ENCODE measurements at regions not wholly inside any gene's neighbourhood (a gene's known extent, or its start where the extent isn't known, plus 50 kb on each side); places are given as distances from the start of the nearest gene placed in this dataset.

- DNase-seq (ENCODE audit: low spot score), result no peak
These were observed 336.6 kb downstream of the EN1 start for GRCh38 chr2:118510807-118511206.

GRCh38 chr2:118509319-118510004 is 338.0 kb downstream of the EN1 start:
- no peak for DNase-seq (ENCODE audit: low spot score)

- DNase-seq (ENCODE audit: low spot score), result no peak
These were observed 339.2 kb downstream of the EN1 start for GRCh38 chr2:118508282-118508681.

- DNase-seq (ENCODE audit: low spot score), result no peak
These were observed 342.0 kb downstream of the EN1 start for GRCh38 chr2:118505436-118505835.

GRCh38 chr2:118502106-118502505 is 345.3 kb downstream of the EN1 start:
- DNase-seq (ENCODE audit: low spot score), result no peak

- DNase-seq (ENCODE audit: low spot score), result no peak
These were observed 348.5 kb downstream of the EN1 start for GRCh38 chr2:118498943-118499342.

- DNase-seq (ENCODE audit: low spot score), result no peak
These were observed 350.4 kb downstream of the EN1 start for GRCh38 chr2:118496870-118497611.

GRCh38 chr2:118496467-118496866 is 351.0 kb downstream of the EN1 start:
- DNase-seq (ENCODE audit: low spot score), result no peak

GRCh38 chr2:118495290-118495689 is 352.2 kb downstream of the EN1 start:
- no peak for DNase-seq (ENCODE audit: low spot score)

GRCh38 chr2:118493213-118493612 is 354.2 kb downstream of the EN1 start:
- DNase-seq (ENCODE audit: low spot score), result no peak

- peak; percentile 6 for DNase-seq (ENCODE audit: low spot score)
These were observed 355.1 kb downstream of the EN1 start for GRCh38 chr2:118492335-118492734.

GRCh38 chr2:118490330-118490729 is 357.1 kb downstream of the EN1 start:
- no peak for DNase-seq (ENCODE audit: low spot score)

- no peak for DNase-seq (ENCODE audit: low spot score)
These were observed 357.6 kb downstream of the EN1 start for GRCh38 chr2:118489712-118490299.

GRCh38 chr2:118481299-118481698 is 366.1 kb downstream of the EN1 start:
- no peak for DNase-seq (ENCODE audit: low spot score)

- DNase-seq (ENCODE audit: low spot score), result no peak
These were observed 368.4 kb downstream of the EN1 start for GRCh38 chr2:118479020-118479419.

GRCh38 chr2:118477111-118477862 is 370.2 kb downstream of the EN1 start:
- DNase-seq (ENCODE audit: low spot score), result no peak

- no peak for DNase-seq (ENCODE audit: low spot score)
These were observed 371.7 kb downstream of the EN1 start for GRCh38 chr2:118475622-118476205.

GRCh38 chr2:118474541-118474920 is 372.9 kb downstream of the EN1 start:
- no peak for DNase-seq (ENCODE audit: low spot score)

- DNase-seq (ENCODE audit: low spot score), result no peak
These were observed 373.5 kb downstream of the EN1 start for GRCh38 chr2:118473846-118474540.

- DNase-seq (ENCODE audit: low spot score), result no peak
These were observed 374.2 kb downstream of the EN1 start for GRCh38 chr2:118473241-118473640.

GRCh38 chr2:118470297-118470696 is 377.2 kb downstream of the EN1 start:
- no peak for DNase-seq (ENCODE audit: low spot score)

GRCh38 chr2:118469103-118469502 is 378.3 kb downstream of the EN1 start:
- DNase-seq (ENCODE audit: low spot score), result no peak

All from RKO (cell line).